ENCODE measurements at regions not wholly inside any gene's neighbourhood (a gene's known extent, or its start where the extent isn't known, plus 50 kb on each side); places are given as distances from the start of the nearest gene placed in this dataset.
A peak's percentile ranks its signal among the peaks of the same experiment; 100 is the strongest.

- DNase-seq: no peak
- TF ChIP-seq CTCF (conservative IDR thresholded peaks at IDR 0.05): peak; percentile 49; the same call in 2 of the 3 replicates
- Histone ChIP-seq H2BK5ac (ENCODE audit: insufficient read length, low read length) (no peak overlapping the region), H3T11ph (ENCODE audit: low read length) (no peak overlapping the region), H3K9ac (ENCODE audit: extremely low read depth, insufficient read length, low read length) (no peak overlapping the region), H3K79me1 (ENCODE audit: insufficient read depth, low read depth, low read length, poor library complexity, severe bottlenecking) (no peaks in the 10 kb centered on the region), H2BK15ac (ENCODE audit: low read depth, low read length) (no peak overlapping the region), H3K18ac (ENCODE audit: insufficient read length, low read depth, low read length) (no peak overlapping the region), H2BK20ac (ENCODE audit: low read depth, low read length, poor library complexity, severe bottlenecking) (no peak overlapping the region), H4K5ac (ENCODE audit: insufficient read length, low read depth, low read length) (no peak overlapping the region), H3K56ac (ENCODE audit: insufficient read length, low read depth, low read length) (no peak overlapping the region), H3K27ac (ENCODE audit: insufficient read length, low read depth, low read length) (no peak overlapping the region), H2BK12ac (ENCODE audit: insufficient read length, low read depth, low read length) (no peak overlapping the region), H2AK5ac (ENCODE audit: insufficient read length, low read length) (no peak overlapping the region), H2AFZ (ENCODE audit: low read length) (no peak overlapping the region), H4K8ac (replicated peaks; ENCODE audit: insufficient read length, low read depth, low read length) (no peak overlapping the region), H4K91ac (ENCODE audit: insufficient read length, low read depth, low read length) (no peak overlapping the region), H3K4ac (ENCODE audit: low read depth, low read length) (no peak overlapping the region), H3K23ac (ENCODE audit: insufficient read length, low read depth, low read length) (no peak overlapping the region), H3K79me2 (ENCODE audit: insufficient read depth, low read length) (no peaks in the 10 kb centered on the region), H3K27me3 (ENCODE audit: insufficient read depth, low read length) (no peaks in the 10 kb centered on the region), H3K4me1 (ENCODE audit: insufficient read depth, low read length) (no peaks in the 10 kb centered on the region), H3K14ac (ENCODE audit: insufficient read depth, low read length) (no peak overlapping the region), H3K4me2 (ENCODE audit: insufficient read depth, insufficient read length, low read length) (no peak overlapping the region), H2BK120ac (ENCODE audit: low read depth, low read length, poor library complexity, severe bottlenecking) (no peak overlapping the region), H3K9me3 (ENCODE audit: control insufficient read depth, low read depth, low read length) (no peaks in the 10 kb centered on the region), H4K20me1 (ENCODE audit: control insufficient read depth, insufficient read depth, insufficient read length) (no peaks in the 10 kb centered on the region), H3K23me2 (ENCODE audit: insufficient read length, low read depth, low read length, poor library complexity, severe bottlenecking) (no peaks in the 10 kb centered on the region)
- Mint-ChIP-seq H3K4me1 (peaks cover 5% of the 10 kb centered on the region in 2 experiments; a peak in 3 of 4 replicates), H3K27me3 (ENCODE audit: low read depth) (no peaks in the 10 kb centered on the region), H3K27ac (no peak overlapping the region), H3K9me3 (peaks cover 3% of the 10 kb centered on the region in 2 experiments; a peak in 2 of 5 replicates), H3K4me3 (no peak overlapping the region), H3K36me3 (ENCODE audit: insufficient read depth in 1 of 3, low read depth in 3 of 3) (no peaks in the 10 kb centered on the region)
- WGBS (ENCODE audit: extremely low coverage, insufficient read length, low lambda C conversion rate): no CpG with 5 or more reads among the region's 4 CpGs
These were observed 173.5 kb upstream of the LSM14A start for GRCh38 chr19:33998739-33999345.

Data from H9 (cell line).